PC-9 (cell line): ENCODE measurements at regions not wholly inside any gene's neighbourhood (a gene's known extent, or its start where the extent isn't known, plus 50 kb on each side); places are given as distances from the start of the nearest gene placed in this dataset.
"Not testable (repeated sequence)": the region's sequence is repeated elsewhere in the genome, so short reads cannot be mapped to it uniquely, and the experiment has no call there.

Experiments used
- BruUV-seq: library from RNA; stranded (reverse); fragments of 400-500 nt; replicated peaks from 2 replicates; lab custom pipeline; 2021; lab: Mats Ljungman, UMichigan
- CTCF ChIA-PET: fragments of 300-600 bp; sonication (Branson Sonifier 250); formaldehyde crosslinking; loops from one replicate; lab custom pipeline; 2022; ENCODE audit warnings: antibody characterized with exemption; lab: Charles Lee
- POLR2A ChIA-PET: fragments of 300-600 bp; sonication (Branson Sonifier 250); formaldehyde crosslinking; loops from one replicate; lab custom pipeline; 2022; ENCODE audit warnings: antibody characterized with exemption; ENCODE audit not compliant: unreplicated experiment; lab: Charles Lee
- DNase-seq, 2 experiments: peaks; one replicate each; pipeline versions ENCODE4 v3.0.0 to v3.0.0-alpha.2; 2015 to 2022; ENCODE audit warnings: mixed read lengths in 1 of 2
- H2AFZ ChIP-seq: fragments of 200-600 bp; sonication (generic); 2 replicates; pipeline ENCODE4 v1.8.1; 2017; ENCODE audit warnings: antibody characterized with exemption
- H3F3A ChIP-seq: fragments of 200-600 bp; sonication (generic); 2 replicates; pipeline ENCODE4 v1.8.1; 2017; ENCODE audit warnings: antibody characterized with exemption, mild to moderate bottlenecking, low read depth; ENCODE audit not compliant: insufficient read depth
- H3K27ac ChIP-seq: fragments of 200-600 bp; sonication (generic); 2 replicates; pipeline ENCODE4 v1.6.1; 2016; ENCODE audit warnings: mixed run types
- H3K27me3 ChIP-seq: fragments of 200-600 bp; sonication (generic); 2 replicates; pipeline ENCODE4 v1.6.1; 2016; ENCODE audit warnings: low read depth, mixed run types; ENCODE audit not compliant: insufficient read depth
- H3K36me3 ChIP-seq: fragments of 200-600 bp; sonication (generic); 2 replicates; pipeline ENCODE4 v1.6.1; 2016; ENCODE audit warnings: low read depth, mixed run types
- H3K4me1 ChIP-seq: fragments of 200-600 bp; sonication (generic); replicated peaks from 2 replicates; pipeline ENCODE4 v1.6.1; 2016; ENCODE audit warnings: mixed run types; ENCODE audit not compliant: insufficient read depth
- H3K4me2 ChIP-seq: fragments of 200-600 bp; sonication (generic); 2 replicates; pipeline ENCODE4 v1.6.1; 2017; ENCODE audit warnings: mixed run types
- H3K4me3 ChIP-seq: fragments of 200-600 bp; sonication (generic); 2 replicates; pipeline ENCODE4 v1.6.1; 2016; ENCODE audit warnings: mixed run types
- H3K79me2 ChIP-seq: fragments of 200-600 bp; sonication (generic); 2 replicates; pipeline ENCODE4 v1.6.1; 2017; ENCODE audit warnings: low read depth, mixed run types
- H3K9me2 ChIP-seq: fragments of 200-600 bp; sonication (generic); 2 replicates; pipeline ENCODE4 v1.8.1; 2017; ENCODE audit warnings: mild to moderate bottlenecking; ENCODE audit not compliant: insufficient read depth
- H3K9me3 ChIP-seq: fragments of 200-600 bp; sonication (generic); 2 replicates; pipeline ENCODE4 v1.8.1; 2016; ENCODE audit warnings: low read depth; ENCODE audit not compliant: insufficient read depth
- H4K20me1 ChIP-seq: fragments of 200-600 bp; sonication (generic); 2 replicates; pipeline ENCODE4 v1.8.1; 2017; ENCODE audit not compliant: insufficient read depth
- EZH2 ChIP-seq: fragments of 200-600 bp; sonication (generic); IDR thresholded peaks from 2 replicates; pipeline ENCODE4 v1.8.0; 2017; ENCODE audit warnings: antibody characterized with exemption, low read depth
- intact Hi-C: fragments of 100-400 bp; cut with micrococcal nuclease; formaldehyde crosslinking; loops from one replicate; pipeline ENCODE4 v1.10.0; 2022; ENCODE audit not compliant: unreplicated experiment
- TF ChIP-seq, protein P1 (sequence below): fragments of 200-600 bp; sonication (generic); conservative IDR thresholded peaks from 2 replicates; pipeline ENCODE4 v1.6.1; 2017; ENCODE audit warnings: mixed run types, antibody characterized with exemption, mild to moderate bottlenecking, moderate library complexity

DNA sequence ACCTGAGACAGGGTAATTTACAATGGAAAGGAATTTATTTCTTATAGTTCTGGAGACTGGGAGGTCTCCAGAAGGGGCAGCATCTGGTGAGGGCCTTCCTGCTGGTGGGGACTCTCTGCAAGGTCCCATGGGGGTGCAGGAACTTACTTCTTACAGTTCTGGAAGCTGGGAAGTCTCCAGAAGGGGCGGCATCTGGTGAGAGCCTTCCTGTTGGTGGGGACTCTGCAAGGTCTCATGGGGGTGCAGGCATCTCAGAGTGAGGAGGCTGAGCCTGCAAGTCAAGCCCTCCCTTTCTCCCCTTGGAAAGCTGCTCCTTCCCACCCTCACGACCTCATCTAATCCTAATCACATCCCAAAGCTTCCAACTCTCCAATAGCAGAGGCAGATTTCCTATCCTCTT is 157.4 kb downstream of the FOXL1 start:
- TF ChIP-seq EZH2: no peak
- TF ChIP-seq, protein P1, sequence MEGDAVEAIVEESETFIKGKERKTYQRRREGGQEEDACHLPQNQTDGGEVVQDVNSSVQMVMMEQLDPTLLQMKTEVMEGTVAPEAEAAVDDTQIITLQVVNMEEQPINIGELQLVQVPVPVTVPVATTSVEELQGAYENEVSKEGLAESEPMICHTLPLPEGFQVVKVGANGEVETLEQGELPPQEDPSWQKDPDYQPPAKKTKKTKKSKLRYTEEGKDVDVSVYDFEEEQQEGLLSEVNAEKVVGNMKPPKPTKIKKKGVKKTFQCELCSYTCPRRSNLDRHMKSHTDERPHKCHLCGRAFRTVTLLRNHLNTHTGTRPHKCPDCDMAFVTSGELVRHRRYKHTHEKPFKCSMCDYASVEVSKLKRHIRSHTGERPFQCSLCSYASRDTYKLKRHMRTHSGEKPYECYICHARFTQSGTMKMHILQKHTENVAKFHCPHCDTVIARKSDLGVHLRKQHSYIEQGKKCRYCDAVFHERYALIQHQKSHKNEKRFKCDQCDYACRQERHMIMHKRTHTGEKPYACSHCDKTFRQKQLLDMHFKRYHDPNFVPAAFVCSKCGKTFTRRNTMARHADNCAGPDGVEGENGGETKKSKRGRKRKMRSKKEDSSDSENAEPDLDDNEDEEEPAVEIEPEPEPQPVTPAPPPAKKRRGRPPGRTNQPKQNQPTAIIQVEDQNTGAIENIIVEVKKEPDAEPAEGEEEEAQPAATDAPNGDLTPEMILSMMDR: no peak
- Histone ChIP-seq H3K79me2 (no peaks in the 10 kb centered on the region), H3K4me2 (no peak overlapping the region), H3K9me3 (no peaks in the 10 kb centered on the region), H4K20me1 (no peaks in the 10 kb centered on the region), H2AFZ (no peak overlapping the region), H3K9me2 (no peaks in the 10 kb centered on the region), H3F3A (no peaks in the 10 kb centered on the region), H3K4me1 (no peaks in the 10 kb centered on the region), H3K36me3 (no peaks in the 10 kb centered on the region), H3K27me3 (peaks cover 98% of the 10 kb centered on the region), H3K27ac (no peak overlapping the region), H3K4me3 (no peak overlapping the region)
- ChIA-PET CTCF (no interaction called here), POLR2A (no interaction called here)
- DNase-seq: no peak
- no TSS peak for BruUV-seq
- intact Hi-C loops: no loop called here

GRCh38 chr16:86736502-86736901 is 158.2 kb downstream of the FOXL1 start:
- intact Hi-C loops: no loop called here
- Histone ChIP-seq H3K27ac (no peak overlapping the region), H4K20me1 (no peaks in the 10 kb centered on the region), H3K9me2 (no peaks in the 10 kb centered on the region), H3K4me3 (no peak overlapping the region), H3K9me3 (no peaks in the 10 kb centered on the region), H3K79me2 (no peaks in the 10 kb centered on the region), H3F3A (no peaks in the 10 kb centered on the region), H3K4me1 (no peaks in the 10 kb centered on the region), H3K36me3 (no peaks in the 10 kb centered on the region), H3K27me3 (peaks cover 98% of the 10 kb centered on the region), H2AFZ (no peak overlapping the region), H3K4me2 (no peak overlapping the region)
- BruUV-seq: no TSS peak
- TF ChIP-seq, protein P1: no peak
- TF ChIP-seq EZH2: no peak
- no peak for DNase-seq
- CTCF ChIA-PET: no interaction called here
- POLR2A ChIA-PET: no interaction called here

- Histone ChIP-seq H3K79me2 (no peaks in the 10 kb centered on the region), H3K4me2 (no peak overlapping the region), H3K9me3 (no peaks in the 10 kb centered on the region), H4K20me1 (no peaks in the 10 kb centered on the region), H3K4me3 (no peak overlapping the region), H3K4me1 (no peaks in the 10 kb centered on the region), H3K36me3 (no peaks in the 10 kb centered on the region), H3K9me2 (no peaks in the 10 kb centered on the region), H3K27me3 (peaks cover 96% of the 10 kb centered on the region), H3F3A (no peaks in the 10 kb centered on the region), H2AFZ (no peak overlapping the region), H3K27ac (no peak overlapping the region)
- no peak for TF ChIP-seq EZH2
- TF ChIP-seq, protein P1: no peak
- intact Hi-C loops: no loop called here
- no peak for DNase-seq
- POLR2A ChIA-PET: no interaction called here
- CTCF ChIA-PET: no interaction called here
- no TSS peak for BruUV-seq
Observed at GRCh38 chr16:86737083-86737482, 158.7 kb downstream of the FOXL1 start.

DNA sequence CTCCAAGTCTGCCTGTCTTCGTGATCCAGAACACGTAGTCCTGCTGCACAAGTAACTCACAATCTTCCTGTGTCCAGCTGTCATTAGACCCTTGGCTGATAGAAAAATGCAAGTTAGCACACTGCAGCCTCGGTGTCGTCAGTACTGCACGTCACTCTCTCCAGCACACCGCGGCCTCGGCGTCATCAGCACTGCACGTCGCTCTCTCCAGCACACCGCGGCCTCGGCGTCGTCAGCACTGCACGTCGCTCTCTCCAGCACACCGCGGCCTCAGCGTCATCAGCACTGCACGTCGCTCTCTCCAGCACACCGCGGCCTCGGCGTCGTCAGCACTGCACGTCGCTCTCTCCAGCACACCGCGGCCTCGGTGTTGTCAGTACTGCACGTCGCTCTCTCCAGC is 160.0 kb downstream of the FOXL1 start:
- H3K9me2 ChIP-seq, H3K4me1 ChIP-seq, intact Hi-C loops, DNase-seq, H3K27ac ChIP-seq, BruUV-seq, H2AFZ ChIP-seq, H3K4me3 ChIP-seq, CTCF ChIA-PET, H4K20me1 ChIP-seq, POLR2A ChIA-PET, H3F3A ChIP-seq, H3K4me2 ChIP-seq, H3K9me3 ChIP-seq, H3K36me3 ChIP-seq, H3K79me2 ChIP-seq: not testable (repeated sequence)
- H3K27me3 ChIP-seq: peaks cover 86% of the 10 kb centered on the region
